Spleen (tissue), 7 donors: ENCODE measurements at regions not wholly inside any gene's neighbourhood (a gene's known extent, or its start where the extent isn't known, plus 50 kb on each side); places are given as distances from the start of the nearest gene placed in this dataset.

Experiments
- POLR2A ChIP-seq, 3 donors: fragments of 450-650 bp; IDR thresholded peaks; one replicate each; pipeline ENCODE4 v1.5.1; 2017; ENCODE audit warnings: antibody characterized with exemption in 3 of 3, mild to moderate bottlenecking in 1 of 3
- POLR2AphosphoS5 ChIP-seq, 3 donors: sonication (generic); formaldehyde crosslinking; IDR thresholded peaks; one replicate each; pipeline ENCODE4 v1.5.1; 2017; ENCODE audit warnings: antibody characterized with exemption in 3 of 3
- TF ChIP-seq, protein P1 (sequence below), 11 experiments: fragments of 200-600 bp in 7 of 11; fragments of 450-650 bp in 4 of 11; sonication (generic) in 4 of 11; IDR thresholded peaks in 8 of 11; conservative IDR thresholded peaks in 3 of 11; 1 replicate in 7 of 11; 2 replicates in 4 of 11; pipeline versions ENCODE4 v1.4.0 to v1.8.0; 2016 to 2021; ENCODE audit warnings: antibody characterized with exemption in 11 of 11, inconsistent platforms in 4 of 11, mild to moderate bottlenecking in 1 of 11
- donor health status: DM: no; HTN: no; CAD: no; lungs with moderate emphysema.
- donor health status: DM: no; HTN: no; CAD: no.
- donor health status: DM: no; HTN: no; CAD: no.

DNA sequence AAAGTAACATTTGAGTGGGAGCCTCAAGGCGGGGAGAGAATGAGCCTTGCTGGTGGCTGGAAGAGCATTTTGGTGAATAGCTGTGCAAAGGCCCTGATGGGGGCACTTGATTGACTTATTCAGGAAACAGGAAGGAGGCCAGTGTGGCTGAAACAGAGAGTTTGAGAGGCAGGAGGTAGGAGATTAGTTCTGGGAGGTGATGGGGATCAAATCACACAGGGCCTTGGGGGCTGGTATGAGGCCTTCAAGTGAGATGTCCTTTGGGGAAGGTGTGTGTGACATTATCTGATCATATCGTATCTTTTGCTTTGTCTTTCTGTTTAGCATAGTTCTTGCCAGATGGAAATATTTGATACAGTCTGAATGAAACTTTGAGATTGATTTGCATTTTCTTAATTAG lies 172.3 kb downstream of the TENT4A start:
- TF ChIP-seq POLR2A (IDR thresholded peaks at IDR 0.05), result no peak
- TF ChIP-seq, protein P1, sequence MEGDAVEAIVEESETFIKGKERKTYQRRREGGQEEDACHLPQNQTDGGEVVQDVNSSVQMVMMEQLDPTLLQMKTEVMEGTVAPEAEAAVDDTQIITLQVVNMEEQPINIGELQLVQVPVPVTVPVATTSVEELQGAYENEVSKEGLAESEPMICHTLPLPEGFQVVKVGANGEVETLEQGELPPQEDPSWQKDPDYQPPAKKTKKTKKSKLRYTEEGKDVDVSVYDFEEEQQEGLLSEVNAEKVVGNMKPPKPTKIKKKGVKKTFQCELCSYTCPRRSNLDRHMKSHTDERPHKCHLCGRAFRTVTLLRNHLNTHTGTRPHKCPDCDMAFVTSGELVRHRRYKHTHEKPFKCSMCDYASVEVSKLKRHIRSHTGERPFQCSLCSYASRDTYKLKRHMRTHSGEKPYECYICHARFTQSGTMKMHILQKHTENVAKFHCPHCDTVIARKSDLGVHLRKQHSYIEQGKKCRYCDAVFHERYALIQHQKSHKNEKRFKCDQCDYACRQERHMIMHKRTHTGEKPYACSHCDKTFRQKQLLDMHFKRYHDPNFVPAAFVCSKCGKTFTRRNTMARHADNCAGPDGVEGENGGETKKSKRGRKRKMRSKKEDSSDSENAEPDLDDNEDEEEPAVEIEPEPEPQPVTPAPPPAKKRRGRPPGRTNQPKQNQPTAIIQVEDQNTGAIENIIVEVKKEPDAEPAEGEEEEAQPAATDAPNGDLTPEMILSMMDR (IDR thresholded peaks at IDR 0.05 in 8 of 11, conservative IDR thresholded peaks at IDR 0.05 in 3 of 11), result no peak
- TF ChIP-seq POLR2AphosphoS5 (IDR thresholded peaks at IDR 0.05), result no peak
